Keratinocyte (primary cell): ENCODE measurements at regions not wholly inside any gene's neighbourhood (a gene's known extent, or its start where the extent isn't known, plus 50 kb on each side); places are given as distances from the start of the nearest gene placed in this dataset.

Experiments used
- EZH2 ChIP-seq: IDR thresholded peaks from one replicate; pipeline ENCODE4 v1.6.1; 2012; ENCODE audit warnings: inconsistent platforms, mild to moderate bottlenecking, low read length, moderate library complexity
- TF ChIP-seq, protein P1 (sequence below), 3 experiments: IDR thresholded peaks in 1 of 3; conservative IDR thresholded peaks in 1 of 3; optimal IDR thresholded peaks in 1 of 3; 2 replicates in 2 of 3; 3 replicates in 1 of 3; pipeline versions ENCODE3 to v1.5.1; 2011; ENCODE audit warnings: low read length in 3 of 3, mild to moderate bottlenecking in 3 of 3, moderate library complexity in 2 of 3, control low read depth in 1 of 3, inconsistent platforms in 1 of 3; ENCODE audit not compliant: insufficient read depth in 2 of 3; ENCODE audit errors: extremely low read depth in 1 of 3

DNA sequence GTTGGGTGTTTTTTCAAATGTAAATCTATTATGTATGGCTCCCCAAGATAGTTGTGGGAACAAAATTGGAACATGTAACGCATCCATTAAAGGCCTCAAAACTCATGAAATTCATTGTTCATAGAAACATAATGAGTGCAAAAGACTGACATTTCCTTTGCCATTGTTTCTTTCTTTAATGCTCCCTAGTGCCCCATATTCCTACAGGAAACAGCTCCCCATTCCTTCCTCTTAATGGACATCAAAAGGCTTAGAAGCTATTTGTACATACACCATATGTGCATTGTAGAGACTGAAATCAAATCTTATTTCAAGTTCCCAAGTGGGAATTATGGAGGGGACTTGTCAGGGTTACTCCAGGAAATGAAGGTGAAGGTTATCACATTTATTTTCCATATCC lies 139.1 kb downstream of the AHR start:
- TF ChIP-seq, protein P1, sequence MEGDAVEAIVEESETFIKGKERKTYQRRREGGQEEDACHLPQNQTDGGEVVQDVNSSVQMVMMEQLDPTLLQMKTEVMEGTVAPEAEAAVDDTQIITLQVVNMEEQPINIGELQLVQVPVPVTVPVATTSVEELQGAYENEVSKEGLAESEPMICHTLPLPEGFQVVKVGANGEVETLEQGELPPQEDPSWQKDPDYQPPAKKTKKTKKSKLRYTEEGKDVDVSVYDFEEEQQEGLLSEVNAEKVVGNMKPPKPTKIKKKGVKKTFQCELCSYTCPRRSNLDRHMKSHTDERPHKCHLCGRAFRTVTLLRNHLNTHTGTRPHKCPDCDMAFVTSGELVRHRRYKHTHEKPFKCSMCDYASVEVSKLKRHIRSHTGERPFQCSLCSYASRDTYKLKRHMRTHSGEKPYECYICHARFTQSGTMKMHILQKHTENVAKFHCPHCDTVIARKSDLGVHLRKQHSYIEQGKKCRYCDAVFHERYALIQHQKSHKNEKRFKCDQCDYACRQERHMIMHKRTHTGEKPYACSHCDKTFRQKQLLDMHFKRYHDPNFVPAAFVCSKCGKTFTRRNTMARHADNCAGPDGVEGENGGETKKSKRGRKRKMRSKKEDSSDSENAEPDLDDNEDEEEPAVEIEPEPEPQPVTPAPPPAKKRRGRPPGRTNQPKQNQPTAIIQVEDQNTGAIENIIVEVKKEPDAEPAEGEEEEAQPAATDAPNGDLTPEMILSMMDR (optimal IDR thresholded peaks at IDR 0.05 in 1 of 3, IDR thresholded peaks at IDR 0.05 in 1 of 3, conservative IDR thresholded peaks at IDR 0.05 in 1 of 3; ENCODE audit: extremely low read depth in 1 of 3, insufficient read depth in 2 of 3, low read length in 3 of 3), result no peak
- no peak for TF ChIP-seq EZH2
